ENCODE measurements at regions not wholly inside any gene's neighbourhood (a gene's known extent, or its start where the extent isn't known, plus 50 kb on each side); places are given as distances from the start of the nearest gene placed in this dataset.

- DNase-seq (ENCODE audit: low spot score) = no peak
Observed at GRCh38 chr2:52192656-52193055, 1160.7 kb upstream of the NRXN1 start.

- DNase-seq (ENCODE audit: low spot score) = no peak
Observed at GRCh38 chr2:52181080-52181479, 1149.1 kb upstream of the NRXN1 start.

DNA sequence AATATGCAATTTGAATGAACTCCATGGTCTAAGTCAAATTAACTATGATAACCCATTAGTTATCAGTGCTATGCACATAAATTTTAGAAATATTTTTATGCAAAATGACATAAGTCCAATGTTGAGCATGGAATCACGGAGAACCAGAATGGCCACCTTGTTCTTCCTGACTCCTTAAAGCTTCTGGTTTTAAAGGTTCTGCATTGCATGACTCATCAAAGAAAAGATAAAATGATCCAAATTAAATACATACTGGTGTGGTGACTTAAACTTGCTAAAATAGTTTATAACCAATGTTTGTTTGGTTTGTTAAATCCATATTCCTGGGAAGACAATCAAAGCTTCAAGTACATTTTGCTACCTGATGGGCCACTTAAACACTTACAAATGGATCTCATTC is 1146.9 kb upstream of the NRXN1 start:
- no peak for DNase-seq (ENCODE audit: low spot score)

DNA sequence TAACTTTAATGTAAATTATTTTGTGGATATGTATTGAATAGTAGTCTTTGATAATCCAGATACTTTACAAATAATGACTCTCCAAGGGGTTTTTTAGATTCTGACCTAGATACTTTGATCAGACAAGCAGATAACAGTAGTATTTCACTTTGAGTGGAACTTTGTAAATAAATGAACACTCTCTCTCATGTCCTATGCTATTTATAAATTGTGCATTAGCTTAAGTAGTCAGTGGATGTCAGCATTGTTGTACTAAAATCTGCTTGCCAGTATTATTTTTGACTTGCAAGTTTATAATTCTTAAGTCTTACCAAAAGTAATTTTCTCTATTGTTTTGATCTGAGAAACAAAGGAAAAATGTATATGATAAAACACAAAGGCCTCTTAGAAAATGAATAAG is 1113.1 kb upstream of the NRXN1 start:
- DNase-seq (ENCODE audit: low spot score) = no peak

- no peak for DNase-seq (ENCODE audit: low spot score)
Observed at GRCh38 chr2:52144590-52144989, 1112.7 kb upstream of the NRXN1 start.

DNA sequence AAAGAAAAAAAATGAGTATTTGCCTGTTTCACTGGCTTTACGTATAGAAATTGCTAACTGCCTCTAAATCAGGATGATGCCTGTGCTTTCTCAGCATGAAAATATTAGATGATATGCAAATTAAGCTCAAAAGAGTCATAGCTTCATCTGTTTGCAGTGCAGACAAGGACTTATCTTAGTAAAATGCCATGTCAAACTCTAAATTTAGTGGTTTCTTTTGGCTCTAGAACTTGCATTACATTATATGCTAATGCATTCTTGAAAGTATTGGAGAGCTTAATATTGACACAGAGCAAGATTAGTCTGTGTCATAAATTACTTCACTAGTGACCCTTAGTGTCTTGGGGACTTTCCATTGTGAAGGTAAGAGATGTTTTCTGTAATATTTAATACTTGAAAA is 1109.1 kb upstream of the NRXN1 start:
- DNase-seq (ENCODE audit: low spot score) = no peak

DNA sequence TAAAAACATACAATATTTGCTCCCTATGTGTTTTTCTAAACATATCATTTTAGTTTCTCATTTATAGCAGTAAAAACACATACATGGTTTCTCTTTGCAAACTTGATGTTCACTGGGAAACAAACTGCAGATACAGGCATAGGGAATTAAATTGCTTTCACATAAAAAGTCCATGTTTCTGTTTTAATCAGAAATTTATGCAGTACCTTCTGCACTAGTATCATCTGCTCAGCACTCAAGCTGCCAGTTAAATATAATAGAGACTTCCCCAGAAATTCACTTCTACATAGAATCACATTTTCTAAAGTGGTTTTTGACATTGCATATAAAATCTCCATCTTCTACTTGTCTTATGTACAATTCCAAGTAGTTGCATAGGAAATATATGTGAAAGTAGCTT is 1107.3 kb upstream of the NRXN1 start:
- DNase-seq (ENCODE audit: low spot score) = no peak

DNA sequence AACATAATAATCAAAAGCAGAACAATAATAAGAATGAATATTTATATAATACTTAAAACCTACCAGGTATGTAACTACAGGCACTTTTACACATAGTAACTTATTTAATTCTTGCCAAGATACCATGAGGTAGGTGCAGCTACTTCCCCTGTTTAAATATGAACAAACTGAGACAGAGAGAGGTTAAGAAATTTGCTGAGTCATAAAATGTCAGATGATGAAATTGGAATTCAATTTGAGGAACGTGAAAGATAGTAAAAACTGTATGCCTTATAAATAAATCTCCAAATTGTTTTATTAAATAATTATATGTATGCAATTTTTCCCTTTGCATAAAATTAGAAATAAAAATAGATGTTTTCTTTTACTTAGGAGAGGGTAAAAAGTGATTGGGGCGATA is 1103.3 kb upstream of the NRXN1 start:
- DNase-seq (ENCODE audit: low spot score) = no peak

DNA sequence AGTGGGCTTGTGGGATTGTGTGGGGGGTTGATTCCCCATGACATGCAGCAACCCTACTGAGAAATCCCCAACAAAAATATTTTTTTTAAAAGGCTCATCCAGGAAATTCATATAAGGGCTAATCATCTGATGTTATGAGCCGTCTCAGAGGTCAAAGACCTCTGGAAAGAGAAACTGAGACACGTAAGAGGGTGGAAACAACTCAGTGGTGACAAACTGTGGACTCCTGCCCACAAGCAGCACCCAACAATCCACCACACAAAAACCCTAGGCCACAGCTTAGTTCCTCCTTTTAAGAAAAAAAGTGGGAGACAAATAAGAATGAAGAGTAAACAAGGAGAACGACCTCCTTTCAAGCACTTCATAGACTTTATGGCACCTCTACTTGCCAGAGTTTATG is 1096.1 kb upstream of the NRXN1 start:
- no peak for DNase-seq (ENCODE audit: low spot score)

GRCh38 chr2:52127527-52127926 is 1095.6 kb upstream of the NRXN1 start:
- no peak for DNase-seq (ENCODE audit: low spot score)

DNA sequence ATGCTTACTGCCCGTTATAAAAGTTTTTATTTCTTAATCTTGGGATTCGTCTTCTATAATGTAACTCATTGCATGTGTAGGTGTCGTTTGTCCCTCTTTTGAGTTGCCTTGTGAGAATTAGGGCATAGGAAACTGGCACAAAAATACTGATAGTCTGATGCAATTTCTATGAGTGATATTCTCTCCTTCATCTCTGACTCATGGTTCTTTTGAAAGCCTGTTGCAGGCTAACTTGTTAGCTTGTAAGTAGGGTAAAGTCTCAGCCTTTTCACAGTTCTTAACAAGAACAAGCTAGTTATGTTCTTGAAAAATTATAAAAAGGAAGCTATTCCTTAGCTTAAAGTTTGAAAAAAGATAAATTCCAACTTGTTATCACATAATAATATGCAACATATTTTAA is 1085.4 kb upstream of the NRXN1 start:
- DNase-seq (ENCODE audit: low spot score) = no peak

- DNase-seq (ENCODE audit: low spot score) = no peak
Observed at GRCh38 chr2:52115750-52116149, 1083.8 kb upstream of the NRXN1 start.

DNA sequence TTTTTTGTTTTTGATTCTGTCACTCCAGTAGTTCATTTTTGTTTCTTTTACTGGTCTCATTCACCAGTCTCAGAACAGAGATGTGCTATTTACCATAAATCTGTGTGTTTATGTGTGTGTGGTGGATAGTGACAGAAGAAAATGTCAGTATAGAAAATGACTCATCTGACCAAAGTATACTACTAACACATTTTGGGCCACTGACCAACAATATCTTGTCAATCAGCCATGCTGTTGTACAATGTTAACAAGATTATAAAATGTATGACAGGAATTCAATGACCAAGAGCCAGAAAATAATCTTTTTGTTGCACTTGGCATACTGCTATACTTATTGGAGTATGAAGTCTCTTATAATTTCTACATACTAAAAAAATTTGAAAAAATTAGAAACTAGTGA is 1081.4 kb upstream of the NRXN1 start:
- no peak for DNase-seq (ENCODE audit: low spot score)

DNA sequence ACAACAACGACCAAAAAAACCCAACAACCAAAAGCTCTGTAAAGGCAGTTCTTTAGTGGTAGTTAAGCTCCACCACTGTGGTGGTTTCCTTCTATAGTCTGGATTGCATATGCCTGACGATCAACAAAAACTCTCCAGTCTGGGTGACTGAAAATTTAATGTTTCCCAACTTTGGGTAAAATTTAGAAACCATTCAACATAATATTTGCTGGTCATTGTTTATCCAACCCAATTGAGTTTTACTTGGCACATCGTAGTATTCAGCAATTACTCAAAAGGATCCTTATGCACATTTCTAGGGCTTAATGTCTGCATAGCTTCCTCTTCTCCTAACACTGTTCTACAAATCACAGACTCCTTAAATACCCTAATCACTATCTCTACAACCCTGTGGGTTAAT is 1080.2 kb upstream of the NRXN1 start:
- DNase-seq (ENCODE audit: low spot score) = no peak

DNA sequence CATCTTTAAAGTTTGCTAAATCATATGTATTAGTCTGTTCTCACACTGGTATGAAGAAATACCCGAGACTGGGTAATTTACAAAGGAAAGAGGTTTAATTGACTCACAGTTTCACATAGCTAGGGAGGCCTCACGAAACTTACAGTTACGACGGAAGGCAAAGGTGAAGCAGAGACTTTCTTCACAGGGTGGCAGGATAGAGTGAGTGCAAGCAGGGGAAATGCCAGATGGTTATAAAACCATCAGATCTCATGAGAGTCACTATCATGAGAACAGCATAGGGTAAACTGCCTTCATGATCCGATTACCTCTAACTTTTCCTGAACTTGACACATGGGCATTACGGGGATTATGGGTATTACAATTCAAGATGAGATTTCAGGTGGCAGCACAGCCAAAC is 1075.2 kb upstream of the NRXN1 start:
- no peak for DNase-seq (ENCODE audit: low spot score)

DNA sequence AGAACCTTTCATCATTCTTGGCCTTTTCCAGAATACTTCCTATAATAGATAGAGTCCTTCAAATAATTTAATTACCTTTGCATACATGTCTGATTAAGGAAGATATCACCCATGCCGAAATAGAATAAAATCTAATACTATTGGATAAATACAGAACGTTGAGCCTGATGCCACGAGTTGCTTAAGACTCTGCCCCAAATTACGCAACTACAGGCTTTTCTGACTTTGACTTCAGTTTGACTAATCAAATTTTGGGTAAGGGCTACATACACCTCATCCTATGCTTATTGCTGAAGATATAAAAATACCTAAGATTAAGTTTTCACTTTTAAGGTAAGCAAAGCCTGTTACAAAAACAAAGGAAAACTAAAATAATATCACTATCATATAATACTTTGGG is 1065.1 kb upstream of the NRXN1 start:
- DNase-seq (ENCODE audit: low spot score) = no peak

DNA sequence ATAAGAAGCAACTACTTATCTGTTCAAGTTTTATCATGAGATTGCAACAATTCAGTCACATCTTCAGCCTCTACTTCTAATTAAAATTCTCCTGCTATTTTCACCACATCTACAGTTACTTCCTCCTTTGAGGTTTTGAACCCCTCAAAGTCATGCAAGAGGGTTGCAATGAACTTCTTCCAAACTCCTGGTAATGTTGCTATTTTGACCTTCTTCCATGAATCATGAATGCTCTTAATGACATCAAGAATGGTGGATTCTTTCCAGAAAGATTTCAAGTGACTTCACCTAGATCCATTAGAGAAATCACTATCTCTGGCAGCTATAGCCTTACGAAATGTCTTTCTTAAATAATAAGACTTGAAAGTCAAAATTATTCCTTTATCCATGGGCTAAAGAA is 1052.8 kb upstream of the NRXN1 start:
- no peak for DNase-seq (ENCODE audit: low spot score)

GRCh38 chr2:52083214-52083613 is 1051.3 kb upstream of the NRXN1 start:
- peak; percentile 4 for DNase-seq (ENCODE audit: low spot score)

- DNase-seq (ENCODE audit: low spot score) = no peak
Observed at GRCh38 chr2:52082646-52083045, 1050.7 kb upstream of the NRXN1 start.

DNA sequence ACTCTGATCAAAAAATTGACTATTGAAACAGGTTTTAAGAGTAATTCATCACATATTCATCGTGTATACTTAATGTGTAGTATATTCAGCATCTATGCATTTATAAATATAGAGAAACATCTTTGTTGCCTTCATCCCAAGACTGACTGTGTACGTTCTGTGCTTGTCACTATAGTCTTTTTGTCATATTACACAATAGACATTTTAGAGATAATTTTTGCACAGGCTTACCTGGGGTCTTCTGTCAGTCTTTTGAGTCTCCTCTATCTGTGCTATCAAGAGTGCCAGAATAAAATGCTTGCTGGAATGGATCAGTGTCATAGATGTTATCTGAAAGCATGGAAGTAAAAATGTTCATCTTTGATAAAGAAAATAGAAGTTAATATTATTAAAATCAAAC is 1047.7 kb upstream of the NRXN1 start:
- no peak for DNase-seq (ENCODE audit: low spot score)

- no peak for DNase-seq (ENCODE audit: low spot score)
Observed at GRCh38 chr2:52077159-52077558, 1045.2 kb upstream of the NRXN1 start.

GRCh38 chr2:52074130-52074719 is 1042.3 kb upstream of the NRXN1 start:
- no peak for DNase-seq (ENCODE audit: low spot score)

- no peak for DNase-seq (ENCODE audit: low spot score)
Observed at GRCh38 chr2:52072949-52073348, 1041.0 kb upstream of the NRXN1 start.

DNA sequence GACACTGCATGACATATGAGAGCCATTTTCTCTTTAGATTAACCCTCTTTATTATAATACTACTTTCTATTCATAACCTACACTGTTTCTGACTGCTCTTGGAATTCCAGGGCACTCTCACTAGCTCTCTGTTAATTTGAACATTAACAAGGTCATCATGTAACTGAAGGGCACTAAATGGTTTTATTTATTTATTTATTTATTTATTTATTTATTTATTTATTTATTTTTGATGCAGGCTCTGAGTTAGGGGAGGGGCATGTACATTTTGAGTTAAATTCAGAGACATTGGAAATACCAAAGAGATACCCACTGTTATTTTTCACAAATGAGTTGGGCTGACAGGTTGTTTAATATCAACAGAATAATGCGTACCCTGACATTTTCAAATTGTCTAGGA is 1038.7 kb upstream of the NRXN1 start:
- no peak for DNase-seq (ENCODE audit: low spot score)

DNA sequence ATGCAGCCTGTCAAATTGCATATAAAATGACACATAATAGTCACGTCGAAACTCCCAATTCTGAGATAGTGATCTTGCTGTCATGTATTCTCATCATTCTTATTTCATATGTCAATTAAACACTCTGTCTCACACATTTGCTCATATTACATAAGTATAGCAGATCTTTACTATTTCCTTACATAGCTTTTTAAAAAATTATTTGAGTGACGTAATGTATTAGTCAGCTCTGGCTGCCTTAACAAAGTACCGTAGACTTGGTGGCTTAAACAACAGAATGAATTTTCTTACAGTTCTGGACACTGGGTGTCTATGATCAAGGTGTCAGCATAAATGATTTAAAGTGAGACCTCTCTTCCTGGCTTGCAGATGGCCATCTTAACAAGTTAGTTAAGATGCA is 1032.3 kb upstream of the NRXN1 start:
- DNase-seq (ENCODE audit: low spot score) = no peak

All from HT-29 (cell line).